ENCODE measurements at regions not wholly inside any gene's neighbourhood (a gene's known extent, or its start where the extent isn't known, plus 50 kb on each side); places are given as distances from the start of the nearest gene placed in this dataset.

- no peak for DNase-seq
Measured at GRCh38 chr10:1911771-1912170, 174.4 kb upstream of the ADARB2 start.

GRCh38 chr10:1903982-1904381 is 166.7 kb upstream of the ADARB2 start:
- DNase-seq, result no peak

DNA sequence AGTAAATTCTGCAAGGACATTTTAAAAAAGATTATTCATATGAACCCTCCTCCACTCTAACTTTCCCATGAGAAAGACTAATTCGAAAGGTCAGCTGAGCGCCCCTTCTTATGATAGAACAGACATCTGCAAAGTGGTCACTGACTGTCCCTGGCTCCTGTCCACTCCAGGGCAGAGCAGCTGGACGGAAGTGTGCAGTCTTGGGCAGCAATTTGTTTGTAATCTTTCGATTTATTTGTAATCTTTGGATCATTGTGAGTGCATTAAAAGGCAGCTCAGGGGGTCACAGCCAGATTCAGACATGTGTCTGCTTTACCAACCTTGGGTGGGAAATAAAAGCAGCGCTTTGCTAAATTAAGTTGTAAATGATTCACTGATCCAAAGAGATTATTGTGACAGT is 158.8 kb upstream of the ADARB2 start:
- DNase-seq, result no peak

DNA sequence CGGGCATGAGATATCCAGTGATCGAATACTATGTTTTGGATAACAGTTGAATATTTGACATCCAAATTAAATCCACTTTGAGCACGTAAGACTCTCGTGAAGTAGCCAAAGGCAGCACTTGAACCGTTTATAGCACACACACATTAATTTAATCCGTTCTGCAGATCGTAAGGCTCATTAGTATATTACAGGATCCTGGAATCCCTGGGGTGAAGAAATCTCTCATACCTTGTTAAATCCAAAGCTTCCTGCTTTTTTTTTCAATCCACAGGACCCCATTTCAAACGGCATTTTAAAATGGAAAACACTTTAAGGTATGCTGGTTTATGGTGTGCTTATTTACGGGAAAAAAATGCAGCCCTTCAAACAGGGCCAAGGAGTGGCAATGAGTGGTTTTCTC is 158.4 kb upstream of the ADARB2 start:
- no peak for DNase-seq

DNA sequence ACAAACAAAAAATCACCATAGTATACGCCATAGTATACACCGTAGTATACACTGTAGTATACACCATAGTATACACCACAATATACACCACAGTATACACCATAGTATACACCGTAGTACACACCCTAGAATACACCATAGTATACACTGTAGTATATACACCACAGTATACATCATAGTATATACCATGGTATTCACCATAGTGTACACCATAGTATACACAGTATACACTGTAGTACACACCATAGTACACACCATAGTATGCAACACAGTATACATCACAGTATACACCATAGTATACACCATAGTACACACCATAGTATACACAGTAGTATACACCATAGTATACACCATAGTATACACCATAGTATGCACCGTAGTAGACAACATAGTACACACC is 157.6 kb upstream of the ADARB2 start:
- DNase-seq, result no peak

DNA sequence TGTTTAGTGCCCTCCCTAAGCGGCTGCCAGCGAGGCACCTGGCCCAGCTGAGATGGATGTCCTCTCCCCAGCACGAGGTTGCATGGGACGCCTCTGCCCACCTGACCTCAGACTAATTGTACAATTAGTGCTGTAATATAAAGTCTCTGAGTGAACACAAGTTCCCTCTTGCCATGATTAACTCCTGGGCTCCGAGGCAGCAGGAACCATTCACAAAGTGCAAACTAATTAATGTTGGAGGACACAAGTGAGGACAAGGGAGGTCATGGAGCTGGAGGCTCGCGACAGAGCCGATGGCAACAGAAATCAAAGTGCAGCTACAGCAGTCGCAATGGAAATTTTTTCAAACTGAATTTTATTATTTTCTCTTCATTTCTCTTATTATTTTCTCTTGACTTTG is 156.6 kb upstream of the ADARB2 start:
- DNase-seq, result no peak

- no peak for DNase-seq
Measured at GRCh38 chr10:1886039-1886438, 148.7 kb upstream of the ADARB2 start.

- DNase-seq, result no peak
Measured at GRCh38 chr10:1882728-1883127, 145.4 kb upstream of the ADARB2 start.

DNA sequence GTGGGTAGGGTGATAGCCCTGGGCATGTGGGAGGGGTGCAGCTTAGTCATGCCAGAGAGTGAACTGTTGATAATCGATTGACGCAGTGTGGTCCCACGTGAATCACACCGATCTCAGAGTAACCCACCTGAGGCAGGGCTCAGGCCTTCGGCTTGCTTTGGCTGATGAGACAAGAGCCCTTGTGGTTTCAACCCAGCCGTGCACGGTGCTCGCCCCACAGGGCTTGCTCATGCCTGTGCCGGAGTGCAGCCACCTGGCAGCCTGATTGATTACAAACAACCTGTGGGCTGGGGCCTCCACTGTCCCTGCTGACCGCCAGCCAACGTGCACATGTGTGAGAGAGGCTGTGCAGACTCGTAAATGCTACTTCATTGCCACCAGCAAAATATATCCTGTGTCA is 144.9 kb upstream of the ADARB2 start:
- no peak for DNase-seq

GRCh38 chr10:1881636-1882035 is 144.3 kb upstream of the ADARB2 start:
- no peak for DNase-seq

DNA sequence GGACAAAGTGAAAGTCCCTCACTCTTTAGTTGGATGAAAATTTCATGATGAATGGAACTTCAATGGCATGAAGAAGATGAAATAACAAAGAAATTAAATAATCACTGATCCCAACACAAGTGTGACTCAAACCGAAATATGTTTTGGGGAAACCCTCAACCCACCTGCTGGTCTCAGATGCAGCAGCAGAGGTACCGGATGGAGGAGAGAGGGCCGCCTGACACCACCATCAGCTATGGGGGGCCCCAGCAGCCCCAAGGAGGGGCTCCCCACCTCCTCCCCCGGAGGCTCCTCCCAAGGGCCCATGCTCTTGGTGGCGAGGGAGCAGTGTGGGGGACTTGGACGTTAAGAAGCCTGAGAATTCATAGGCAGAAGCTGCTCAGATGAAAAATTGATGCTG is 137.2 kb upstream of the ADARB2 start:
- no peak for DNase-seq

DNA sequence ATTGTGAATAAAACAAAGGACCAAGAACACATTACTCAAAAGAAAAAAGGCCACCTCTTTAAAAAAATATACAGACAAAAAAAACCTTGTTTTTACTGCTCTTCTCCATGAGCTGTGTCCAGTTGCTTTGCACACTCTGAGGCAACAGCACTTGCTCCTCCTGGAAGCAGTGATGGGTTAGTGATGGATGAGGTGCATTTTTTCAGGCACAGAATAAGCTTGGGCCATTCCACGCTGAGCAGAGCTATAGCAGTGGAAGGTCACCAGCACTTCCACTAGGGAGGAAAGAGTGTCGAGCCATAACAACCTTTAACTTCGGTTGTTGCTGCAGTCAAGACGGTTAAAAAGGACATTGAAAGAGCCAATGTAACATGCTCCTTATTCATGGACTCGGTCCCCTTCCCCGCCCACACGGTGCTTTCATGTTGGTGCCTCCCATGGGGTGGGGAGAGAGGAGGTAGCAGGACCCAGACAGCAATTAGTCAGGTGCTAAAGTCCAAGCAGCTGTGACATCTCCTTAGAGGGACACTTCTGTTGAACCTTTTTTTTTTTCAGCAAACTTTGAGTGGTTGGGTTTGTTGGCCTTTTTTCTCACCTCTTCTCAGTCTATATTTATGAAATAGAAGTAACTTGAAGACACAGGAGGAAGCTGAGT is 136.5 kb upstream of the ADARB2 start:
- DNase-seq, result no peak

- DNase-seq, result no peak
Measured at GRCh38 chr10:1872151-1872726, 134.9 kb upstream of the ADARB2 start.

DNA sequence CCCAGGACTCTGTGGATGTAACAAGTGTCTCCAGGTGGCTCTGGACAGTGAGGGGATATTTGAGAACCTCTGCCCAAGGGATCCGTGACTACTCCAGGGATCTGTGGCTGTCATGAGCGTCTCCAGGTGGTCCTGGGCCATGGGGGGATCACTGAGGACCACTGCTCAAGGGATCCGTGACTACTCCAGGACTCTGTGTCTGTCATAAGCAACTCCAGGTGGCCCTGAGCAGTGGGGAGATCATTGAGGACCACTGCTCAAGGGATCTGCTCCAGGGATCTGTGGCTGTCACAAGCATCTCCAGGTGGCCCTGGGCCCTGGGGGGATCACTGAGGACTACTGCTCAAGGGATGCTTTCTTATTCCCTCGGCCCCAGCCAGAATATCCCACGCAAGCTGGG is 133.2 kb upstream of the ADARB2 start:
- DNase-seq, result no peak

DNA sequence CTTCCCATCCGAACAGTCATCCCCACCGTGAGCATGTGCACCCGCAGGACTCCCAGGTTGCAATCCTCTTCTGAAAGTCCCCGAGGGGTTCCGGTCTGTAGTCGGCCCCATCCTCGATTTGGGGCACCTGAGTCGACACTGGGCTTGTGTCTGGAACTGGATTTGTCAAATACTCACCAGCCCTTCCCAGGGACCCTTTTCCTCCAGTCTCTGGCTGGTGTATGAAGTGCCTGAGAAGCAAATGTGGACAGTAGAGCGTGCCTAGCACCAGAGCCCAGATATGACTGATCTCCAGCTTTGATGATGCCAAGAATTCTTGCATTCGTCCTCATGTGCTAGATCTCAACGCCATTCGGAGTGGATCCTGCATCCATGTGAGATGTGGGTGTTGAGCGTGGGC is 132.5 kb upstream of the ADARB2 start:
- DNase-seq, result no peak

GRCh38 chr10:1860351-1860750 is 123.0 kb upstream of the ADARB2 start:
- no peak for DNase-seq

- DNase-seq, result no peak
Measured at GRCh38 chr10:1858547-1858946, 121.2 kb upstream of the ADARB2 start.

DNA sequence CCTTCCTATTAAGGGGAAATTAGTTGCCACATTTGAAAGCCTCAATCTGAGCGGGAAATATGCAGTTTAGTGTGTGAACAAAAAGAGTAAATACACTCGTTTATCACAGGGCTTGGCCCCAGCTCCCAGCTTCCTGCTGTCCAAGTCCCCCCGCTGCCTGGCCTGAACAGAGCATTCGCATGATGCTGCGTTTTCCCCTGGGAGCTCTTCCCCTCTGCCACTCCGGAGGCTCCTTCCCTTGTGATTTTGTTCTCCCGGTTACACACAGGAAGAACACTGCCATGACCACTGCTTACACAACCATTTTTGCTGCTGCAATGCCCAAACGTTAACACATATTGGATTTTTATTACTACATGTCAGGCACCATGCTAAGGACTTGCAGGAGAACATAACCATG is 120.7 kb upstream of the ADARB2 start:
- DNase-seq, result no peak

GRCh38 chr10:1855911-1856310 is 118.6 kb upstream of the ADARB2 start:
- no peak for DNase-seq

DNA sequence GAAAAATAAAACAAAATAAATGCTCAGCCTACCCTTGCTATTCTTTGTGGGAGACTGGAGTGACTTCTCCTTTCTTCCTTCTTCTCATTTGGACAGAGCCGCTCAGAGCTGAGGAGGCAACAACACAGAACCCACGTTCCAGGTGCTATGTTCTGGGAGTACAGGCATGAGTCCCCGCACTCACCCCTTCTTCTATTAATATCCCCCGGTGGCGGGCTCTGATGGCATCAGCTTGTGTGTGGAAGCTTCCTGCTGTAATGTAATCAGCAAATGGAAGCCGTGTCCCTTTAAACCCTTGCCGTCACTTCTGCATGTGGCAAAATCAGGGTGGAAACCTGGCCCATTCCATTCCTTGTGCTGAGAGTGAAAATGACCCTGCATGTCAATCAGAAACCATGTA is 116.9 kb upstream of the ADARB2 start:
- no peak for DNase-seq

- no peak for DNase-seq
Measured at GRCh38 chr10:1853801-1854200, 116.5 kb upstream of the ADARB2 start.

GRCh38 chr10:1852841-1853240 is 115.5 kb upstream of the ADARB2 start:
- no peak for DNase-seq

GRCh38 chr10:1851762-1852161 is 114.4 kb upstream of the ADARB2 start:
- no peak for DNase-seq

GRCh38 chr10:1850971-1851527 is 113.7 kb upstream of the ADARB2 start:
- no peak for DNase-seq

- DNase-seq, result no peak
Measured at GRCh38 chr10:1847361-1847760, 110.0 kb upstream of the ADARB2 start.
